GM23338 (cell line): ENCODE measurements at regions not wholly inside any gene's neighbourhood (a gene's known extent, or its start where the extent isn't known, plus 50 kb on each side); places are given as distances from the start of the nearest gene placed in this dataset.
"Not testable (repeated sequence)": the region's sequence is repeated elsewhere in the genome, so short reads cannot be mapped to it uniquely, and the experiment has no call there.

Source experiments
- EZH2 ChIP-seq: fragments of 200-600 bp; sonication (generic); IDR thresholded peaks from one replicate; pipeline ENCODE4 v1.8.0; 2017; ENCODE audit warnings: antibody characterized with exemption, mild to moderate bottlenecking, low read depth; ENCODE audit not compliant: unreplicated experiment
- EZH2phosphoT487 ChIP-seq: fragments of 200-600 bp; sonication (generic); IDR thresholded peaks from one replicate; pipeline ENCODE4 v1.8.1; 2018; ENCODE audit warnings: antibody characterized with exemption; ENCODE audit not compliant: unreplicated experiment
- TF ChIP-seq, protein P1 (sequence below), 2 experiments: fragments of 200-600 bp in 1 of 2; sonication (generic) in 1 of 2; conservative IDR thresholded peaks; 2 replicates each; pipeline versions ENCODE4 v1.5.1 to v1.6.1; 2016 to 2017; ENCODE audit warnings: antibody characterized with exemption in 2 of 2, low read depth in 2 of 2, mild to moderate bottlenecking in 2 of 2, moderate library complexity in 1 of 2
- TF ChIP-seq, protein P2 (sequence below): IDR thresholded peaks from one replicate; pipeline ENCODE4 v1.6.1; 2018; ENCODE audit warnings: antibody characterized with exemption; ENCODE audit not compliant: unreplicated experiment

DNA sequence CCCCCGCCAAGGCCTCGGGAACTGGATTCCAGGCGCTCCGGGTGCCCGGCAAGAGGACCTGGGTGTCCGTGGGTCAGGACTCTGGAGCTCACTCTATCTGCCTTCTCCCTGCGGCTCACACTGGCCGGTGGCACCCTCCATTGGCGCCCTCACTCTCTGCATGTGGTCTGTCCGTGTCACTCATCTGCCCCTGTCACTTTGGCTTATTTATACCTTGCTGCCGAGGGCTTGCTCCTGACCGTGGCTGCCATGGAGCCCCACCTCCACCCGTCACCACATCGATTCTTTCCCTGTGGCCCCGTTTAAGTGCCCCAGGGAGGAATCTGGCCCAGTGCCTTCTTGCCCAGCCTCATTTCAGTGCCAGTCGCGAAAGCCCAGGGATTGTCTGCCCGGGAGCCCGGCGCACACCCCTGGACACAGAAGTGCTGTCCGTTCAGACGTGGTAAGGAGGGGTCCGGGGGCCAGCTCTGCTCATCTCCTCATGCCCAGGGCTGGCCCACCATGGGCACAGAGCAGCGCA, 113.5 kb downstream of the NPIPB11 start:
- TF ChIP-seq, protein P1, sequence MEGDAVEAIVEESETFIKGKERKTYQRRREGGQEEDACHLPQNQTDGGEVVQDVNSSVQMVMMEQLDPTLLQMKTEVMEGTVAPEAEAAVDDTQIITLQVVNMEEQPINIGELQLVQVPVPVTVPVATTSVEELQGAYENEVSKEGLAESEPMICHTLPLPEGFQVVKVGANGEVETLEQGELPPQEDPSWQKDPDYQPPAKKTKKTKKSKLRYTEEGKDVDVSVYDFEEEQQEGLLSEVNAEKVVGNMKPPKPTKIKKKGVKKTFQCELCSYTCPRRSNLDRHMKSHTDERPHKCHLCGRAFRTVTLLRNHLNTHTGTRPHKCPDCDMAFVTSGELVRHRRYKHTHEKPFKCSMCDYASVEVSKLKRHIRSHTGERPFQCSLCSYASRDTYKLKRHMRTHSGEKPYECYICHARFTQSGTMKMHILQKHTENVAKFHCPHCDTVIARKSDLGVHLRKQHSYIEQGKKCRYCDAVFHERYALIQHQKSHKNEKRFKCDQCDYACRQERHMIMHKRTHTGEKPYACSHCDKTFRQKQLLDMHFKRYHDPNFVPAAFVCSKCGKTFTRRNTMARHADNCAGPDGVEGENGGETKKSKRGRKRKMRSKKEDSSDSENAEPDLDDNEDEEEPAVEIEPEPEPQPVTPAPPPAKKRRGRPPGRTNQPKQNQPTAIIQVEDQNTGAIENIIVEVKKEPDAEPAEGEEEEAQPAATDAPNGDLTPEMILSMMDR (conservative IDR thresholded peaks at IDR 0.05; ENCODE audit: low read depth in 2 of 2): not testable (repeated sequence)
- TF ChIP-seq EZH2, EZH2phosphoT487: not testable (repeated sequence)
- TF ChIP-seq, protein P2, sequence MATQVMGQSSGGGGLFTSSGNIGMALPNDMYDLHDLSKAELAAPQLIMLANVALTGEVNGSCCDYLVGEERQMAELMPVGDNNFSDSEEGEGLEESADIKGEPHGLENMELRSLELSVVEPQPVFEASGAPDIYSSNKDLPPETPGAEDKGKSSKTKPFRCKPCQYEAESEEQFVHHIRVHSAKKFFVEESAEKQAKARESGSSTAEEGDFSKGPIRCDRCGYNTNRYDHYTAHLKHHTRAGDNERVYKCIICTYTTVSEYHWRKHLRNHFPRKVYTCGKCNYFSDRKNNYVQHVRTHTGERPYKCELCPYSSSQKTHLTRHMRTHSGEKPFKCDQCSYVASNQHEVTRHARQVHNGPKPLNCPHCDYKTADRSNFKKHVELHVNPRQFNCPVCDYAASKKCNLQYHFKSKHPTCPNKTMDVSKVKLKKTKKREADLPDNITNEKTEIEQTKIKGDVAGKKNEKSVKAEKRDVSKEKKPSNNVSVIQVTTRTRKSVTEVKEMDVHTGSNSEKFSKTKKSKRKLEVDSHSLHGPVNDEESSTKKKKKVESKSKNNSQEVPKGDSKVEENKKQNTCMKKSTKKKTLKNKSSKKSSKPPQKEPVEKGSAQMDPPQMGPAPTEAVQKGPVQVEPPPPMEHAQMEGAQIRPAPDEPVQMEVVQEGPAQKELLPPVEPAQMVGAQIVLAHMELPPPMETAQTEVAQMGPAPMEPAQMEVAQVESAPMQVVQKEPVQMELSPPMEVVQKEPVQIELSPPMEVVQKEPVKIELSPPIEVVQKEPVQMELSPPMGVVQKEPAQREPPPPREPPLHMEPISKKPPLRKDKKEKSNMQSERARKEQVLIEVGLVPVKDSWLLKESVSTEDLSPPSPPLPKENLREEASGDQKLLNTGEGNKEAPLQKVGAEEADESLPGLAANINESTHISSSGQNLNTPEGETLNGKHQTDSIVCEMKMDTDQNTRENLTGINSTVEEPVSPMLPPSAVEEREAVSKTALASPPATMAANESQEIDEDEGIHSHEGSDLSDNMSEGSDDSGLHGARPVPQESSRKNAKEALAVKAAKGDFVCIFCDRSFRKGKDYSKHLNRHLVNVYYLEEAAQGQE: not testable (repeated sequence)
